HCT116 (cell line): ENCODE measurements at regions not wholly inside any gene's neighbourhood (a gene's known extent, or its start where the extent isn't known, plus 50 kb on each side); places are given as distances from the start of the nearest gene placed in this dataset.

Source experiments
- ATAC-seq: fragments of 200-7000 bp; cut with Tn5 transposase; 2 replicates; pipeline ENCODE4 v1.9.1; 2020; ENCODE audit warnings: mild to moderate bottlenecking, moderate library complexity
- BruUV-seq: library from RNA; stranded (reverse); fragments of 400-500 nt; replicated peaks from 2 replicates; lab custom pipeline; 2021; lab: Mats Ljungman, UMichigan
- CTCF ChIA-PET: fragments of 300-600 bp; sonication (Branson Sonifier 250); formaldehyde crosslinking; loops from one replicate; lab custom pipeline; 2021; ENCODE audit warnings: antibody characterized with exemption; lab: Charles Lee
- POLR2A ChIA-PET: fragments of 300-600, 350-600 bp; sonication (Branson Sonifier 250); formaldehyde crosslinking; loops from one replicate; lab custom pipeline; 2021; ENCODE audit warnings: antibody characterized with exemption; lab: Charles Lee
- RAD21 ChIA-PET, 2 experiments: fragments of 300-600 bp; sonication (Branson Sonifier 250); formaldehyde crosslinking; loops; one replicate each; lab custom pipeline; 2023; ENCODE audit warnings: low total read pairs in 2 of 2; ENCODE audit not compliant: uncharacterized antibody in 2 of 2, unreplicated experiment in 2 of 2, low non-redundant PET in 1 of 2; lab: Charles Lee
- DNase-seq: peaks from one replicate; pipeline ENCODE4 v3.0.0-alpha.2; 2010; ENCODE audit warnings: low read depth, low spot score
- H2AFZ ChIP-seq: fragments of 200-600 bp; shearing (Covaris generic), sonication (generic); 2 replicates; pipeline ENCODE4 v1.6.1; 2017; ENCODE audit warnings: low read depth, mixed run types, mixed read lengths, antibody characterized with exemption, low read length; ENCODE audit not compliant: poor library complexity, severe bottlenecking
- H3K27ac ChIP-seq: 2 replicates; pipeline ENCODE4 v1.5.1; 2012; ENCODE audit warnings: low read depth, low read length
- H3K27me3 ChIP-seq: fragments of 200-600 bp; sonication (generic); 2 replicates; pipeline ENCODE4 v1.6.1; 2016; ENCODE audit warnings: mixed run types, low read length, mixed read lengths; ENCODE audit not compliant: insufficient read depth
- H3K36me3 ChIP-seq, 2 experiments: fragments of 200-500 bp in 1 of 2; fragments of 200-600 bp in 1 of 2; sonication (Bioruptor generic) in 1 of 2; sonication (generic) in 1 of 2; 2 replicates each; pipeline versions ENCODE4 v1.5.1 to v1.6.1; 2014 to 2016; ENCODE audit warnings: low read length in 2 of 2, inconsistent platforms in 1 of 2, mixed read lengths in 1 of 2, mixed run types in 1 of 2; ENCODE audit not compliant: insufficient read depth in 2 of 2, control insufficient read depth in 1 of 2
- H3K4me1 ChIP-seq, 2 experiments: fragments of 200-600 bp in 1 of 2; sonication (generic) in 1 of 2; 2 replicates each; pipeline versions ENCODE4 v1.5.1 to v1.6.1; 2012 to 2017; ENCODE audit warnings: low read length in 2 of 2, inconsistent platforms in 1 of 2, mild to moderate bottlenecking in 1 of 2, mixed read lengths in 1 of 2, mixed run types in 1 of 2, moderate library complexity in 1 of 2; ENCODE audit not compliant: insufficient read depth in 2 of 2, control insufficient read depth in 1 of 2
- H3K4me2 ChIP-seq: fragments of 200-600 bp; sonication (generic); 2 replicates; pipeline ENCODE4 v1.6.1; 2017; ENCODE audit warnings: mixed run types, low read length, mixed read lengths
- H3K4me3 ChIP-seq, 2 experiments: fragments of 200-600 bp in 1 of 2; sonication (generic) in 1 of 2; replicated peaks in 1 of 2; 2 replicates each; pipeline ENCODE4 v1.5.1; 2011 to 2016; ENCODE audit warnings: low read length in 2 of 2, control low read depth in 1 of 2, low read depth in 1 of 2, mild to moderate bottlenecking in 1 of 2, mixed read lengths in 1 of 2, mixed run types in 1 of 2
- H3K79me2 ChIP-seq: fragments of 200-600 bp; sonication (generic); 2 replicates; pipeline ENCODE4 v1.6.1; 2017; ENCODE audit warnings: mild to moderate bottlenecking, mixed run types, low read length, moderate library complexity, mixed read lengths; ENCODE audit not compliant: insufficient read depth
- H3K9ac ChIP-seq: fragments of 200-600 bp; sonication (generic); 2 replicates; pipeline ENCODE4 v1.6.1; 2016; ENCODE audit warnings: low read length, mixed read lengths
- H3K9me2 ChIP-seq: fragments of 200-600 bp; sonication (generic), shearing (Covaris generic); 2 replicates; pipeline ENCODE4 v1.6.1; 2017; ENCODE audit warnings: mixed run types, mild to moderate bottlenecking, moderate library complexity; ENCODE audit not compliant: insufficient read depth
- H3K9me3 ChIP-seq, 2 experiments: fragments of 200-500 bp in 1 of 2; fragments of 200-600 bp in 1 of 2; sonication (Bioruptor generic) in 1 of 2; sonication (generic) in 1 of 2; 2 replicates each; pipeline ENCODE4 v1.6.1; 2014 to 2017; ENCODE audit warnings: low read length in 2 of 2, mixed read lengths in 2 of 2, inconsistent platforms in 1 of 2, low read depth in 1 of 2, mild to moderate bottlenecking in 1 of 2, mixed run types in 1 of 2, moderate library complexity in 1 of 2; ENCODE audit not compliant: control insufficient read depth in 1 of 2, insufficient read depth in 1 of 2
- H4K20me1 ChIP-seq: fragments of 200-600 bp; sonication (generic), shearing (Covaris generic); 2 replicates; pipeline ENCODE4 v1.6.1; 2017; ENCODE audit warnings: mixed run types, mild to moderate bottlenecking, moderate library complexity; ENCODE audit not compliant: insufficient read depth
- CBX3 ChIP-seq: IDR thresholded peaks from 2 replicates; pipeline ENCODE4 v1.6.1; 2012; ENCODE audit warnings: low read depth
- EGR1 ChIP-seq: IDR thresholded peaks from 2 replicates; pipeline ENCODE4 v1.6.1; 2012; ENCODE audit warnings: low read depth
- ELF1 ChIP-seq: IDR thresholded peaks from 2 replicates; pipeline ENCODE4 v1.6.1; 2012; ENCODE audit warnings: low read depth, borderline replicate concordance
- EZH2 ChIP-seq: fragments of 200-600 bp; sonication (generic); IDR thresholded peaks from 2 replicates; pipeline ENCODE4 v1.6.1; 2017; ENCODE audit warnings: antibody characterized with exemption, mixed run types
- EZH2phosphoT487 ChIP-seq: fragments of 200-600 bp; IDR thresholded peaks from 2 replicates; pipeline ENCODE4 v1.6.1; 2018; ENCODE audit warnings: antibody characterized with exemption, borderline replicate concordance
- FOSL1 ChIP-seq: IDR thresholded peaks from 2 replicates; pipeline ENCODE4 v1.6.1; 2012; ENCODE audit warnings: low read depth
- JUND ChIP-seq: IDR thresholded peaks from 2 replicates; pipeline ENCODE4 v1.6.1; 2012
- POLR2AphosphoS5 ChIP-seq: IDR thresholded peaks from 2 replicates; pipeline ENCODE4 v1.6.1; 2011; ENCODE audit warnings: mild to moderate bottlenecking, low read depth, low read length, moderate library complexity
- RAD21 ChIP-seq: IDR thresholded peaks from 2 replicates; pipeline ENCODE4 v1.6.1; 2012; ENCODE audit warnings: low read depth, mild to moderate bottlenecking
- SIN3A ChIP-seq: IDR thresholded peaks from 2 replicates; pipeline ENCODE4 v1.6.1; 2012; ENCODE audit warnings: low read depth
- SP1 ChIP-seq: IDR thresholded peaks from 2 replicates; pipeline ENCODE4 v1.6.1; 2012; ENCODE audit warnings: low read depth
- SRF ChIP-seq: IDR thresholded peaks from 2 replicates; pipeline ENCODE4 v1.6.1; 2012; ENCODE audit warnings: low read depth
- TCF7L2 ChIP-seq: IDR thresholded peaks from 2 replicates; pipeline ENCODE4 v1.7.0; 2011; ENCODE audit warnings: borderline replicate concordance, inconsistent platforms; ENCODE audit not compliant: insufficient read depth, insufficient read length; ENCODE audit errors: extremely low read depth
- YY1 ChIP-seq: IDR thresholded peaks from 2 replicates; pipeline ENCODE4 v1.6.1; 2011; ENCODE audit warnings: low read length, low read depth, moderate library complexity, mild to moderate bottlenecking; ENCODE audit not compliant: insufficient replicate concordance; ENCODE audit errors: extremely low read depth
- ZFX ChIP-seq: fragments of 450-650 bp; IDR thresholded peaks from 2 replicates; pipeline ENCODE4 v1.6.1; 2017
- ZNF274 ChIP-seq: fragments of 200-500 bp; sonication (Bioruptor generic); IDR thresholded peaks from 2 replicates; pipeline ENCODE4 v1.6.1; 2014; ENCODE audit warnings: mild to moderate bottlenecking, low read depth, low read length, inconsistent platforms
- intact Hi-C: fragments of 100-400 bp; cut with micrococcal nuclease; formaldehyde crosslinking; loops from 2 replicates; pipeline ENCODE4 v1.10.0; 2022
- TF ChIP-seq, protein P1 (sequence below): IDR thresholded peaks from 2 replicates; pipeline ENCODE4 v1.6.1; 2012
- TF ChIP-seq, protein P2 (sequence below): IDR thresholded peaks from 2 replicates; pipeline ENCODE4 v1.6.1; 2011; ENCODE audit warnings: mild to moderate bottlenecking, low read length, moderate library complexity; ENCODE audit not compliant: insufficient replicate concordance; ENCODE audit errors: extremely low read depth
- TF ChIP-seq, protein P3 (sequence below), 3 experiments: fragments of 200-600 bp in 1 of 3; sonication (generic) in 1 of 3; IDR thresholded peaks in 2 of 3; conservative IDR thresholded peaks in 1 of 3; 2 replicates each; pipeline ENCODE4 v1.5.1; 2012 to 2017; ENCODE audit warnings: low read depth in 2 of 3, low read length in 2 of 3, antibody characterized with exemption in 1 of 3, borderline replicate concordance in 1 of 3, control low read depth in 1 of 3, mild to moderate bottlenecking in 1 of 3, mixed read lengths in 1 of 3, mixed run types in 1 of 3, moderate library complexity in 1 of 3; ENCODE audit not compliant: insufficient read depth in 1 of 3
- TF ChIP-seq, protein P4 (sequence below): IDR thresholded peaks from 2 replicates; pipeline ENCODE4 v1.6.1; 2012; ENCODE audit warnings: low read depth

DNA sequence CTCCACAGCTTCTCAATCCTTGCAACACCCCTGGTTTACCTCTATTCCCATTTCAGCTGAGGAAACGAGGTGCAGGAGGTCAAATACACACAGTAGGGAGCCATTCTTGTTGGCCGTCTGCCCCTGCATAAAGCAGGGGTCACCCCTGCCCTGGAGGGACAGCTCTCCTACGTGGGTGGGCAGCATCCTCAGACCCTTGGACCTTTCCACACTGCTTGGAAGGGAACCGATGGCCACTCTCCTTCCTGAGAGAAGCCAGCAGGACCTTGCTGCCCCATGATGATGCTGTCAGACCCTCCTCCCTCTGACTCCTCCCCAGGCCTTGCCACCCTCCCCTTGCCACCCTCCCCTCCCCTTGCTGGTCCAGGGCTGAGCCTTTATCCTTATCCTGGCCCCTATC is 121.1 kb upstream of the SYT13 start:
- no peak overlapping the region for H3K9ac ChIP-seq
- no peak overlapping the region for H2AFZ ChIP-seq
- no peak overlapping the region for H3K4me2 ChIP-seq
- TF ChIP-seq TCF7L2: no peak
- TF ChIP-seq CBX3: no peak
- no peak for TF ChIP-seq YY1
- TF ChIP-seq EGR1: no peak
- TF ChIP-seq, protein P1, sequence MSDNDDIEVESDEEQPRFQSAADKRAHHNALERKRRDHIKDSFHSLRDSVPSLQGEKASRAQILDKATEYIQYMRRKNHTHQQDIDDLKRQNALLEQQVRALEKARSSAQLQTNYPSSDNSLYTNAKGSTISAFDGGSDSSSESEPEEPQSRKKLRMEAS: no peak
- no peak for TF ChIP-seq RAD21
- no peak for TF ChIP-seq POLR2AphosphoS5
- TF ChIP-seq EZH2phosphoT487: no peak
- TF ChIP-seq, protein P2, sequence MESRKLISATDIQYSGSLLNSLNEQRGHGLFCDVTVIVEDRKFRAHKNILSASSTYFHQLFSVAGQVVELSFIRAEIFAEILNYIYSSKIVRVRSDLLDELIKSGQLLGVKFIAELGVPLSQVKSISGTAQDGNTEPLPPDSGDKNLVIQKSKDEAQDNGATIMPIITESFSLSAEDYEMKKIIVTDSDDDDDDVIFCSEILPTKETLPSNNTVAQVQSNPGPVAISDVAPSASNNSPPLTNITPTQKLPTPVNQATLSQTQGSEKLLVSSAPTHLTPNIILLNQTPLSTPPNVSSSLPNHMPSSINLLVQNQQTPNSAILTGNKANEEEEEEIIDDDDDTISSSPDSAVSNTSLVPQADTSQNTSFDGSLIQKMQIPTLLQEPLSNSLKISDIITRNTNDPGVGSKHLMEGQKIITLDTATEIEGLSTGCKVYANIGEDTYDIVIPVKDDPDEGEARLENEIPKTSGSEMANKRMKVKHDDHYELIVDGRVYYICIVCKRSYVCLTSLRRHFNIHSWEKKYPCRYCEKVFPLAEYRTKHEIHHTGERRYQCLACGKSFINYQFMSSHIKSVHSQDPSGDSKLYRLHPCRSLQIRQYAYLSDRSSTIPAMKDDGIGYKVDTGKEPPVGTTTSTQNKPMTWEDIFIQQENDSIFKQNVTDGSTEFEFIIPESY: no peak
- no peak for TF ChIP-seq SIN3A
- TF ChIP-seq, protein P3, sequence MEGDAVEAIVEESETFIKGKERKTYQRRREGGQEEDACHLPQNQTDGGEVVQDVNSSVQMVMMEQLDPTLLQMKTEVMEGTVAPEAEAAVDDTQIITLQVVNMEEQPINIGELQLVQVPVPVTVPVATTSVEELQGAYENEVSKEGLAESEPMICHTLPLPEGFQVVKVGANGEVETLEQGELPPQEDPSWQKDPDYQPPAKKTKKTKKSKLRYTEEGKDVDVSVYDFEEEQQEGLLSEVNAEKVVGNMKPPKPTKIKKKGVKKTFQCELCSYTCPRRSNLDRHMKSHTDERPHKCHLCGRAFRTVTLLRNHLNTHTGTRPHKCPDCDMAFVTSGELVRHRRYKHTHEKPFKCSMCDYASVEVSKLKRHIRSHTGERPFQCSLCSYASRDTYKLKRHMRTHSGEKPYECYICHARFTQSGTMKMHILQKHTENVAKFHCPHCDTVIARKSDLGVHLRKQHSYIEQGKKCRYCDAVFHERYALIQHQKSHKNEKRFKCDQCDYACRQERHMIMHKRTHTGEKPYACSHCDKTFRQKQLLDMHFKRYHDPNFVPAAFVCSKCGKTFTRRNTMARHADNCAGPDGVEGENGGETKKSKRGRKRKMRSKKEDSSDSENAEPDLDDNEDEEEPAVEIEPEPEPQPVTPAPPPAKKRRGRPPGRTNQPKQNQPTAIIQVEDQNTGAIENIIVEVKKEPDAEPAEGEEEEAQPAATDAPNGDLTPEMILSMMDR (IDR thresholded peaks at IDR 0.05 in 2 of 3, conservative IDR thresholded peaks at IDR 0.05 in 1 of 3; ENCODE audit: borderline replicate concordance in 1 of 3, insufficient read depth in 1 of 3, low read depth in 2 of 3, low read length in 2 of 3): no peak
- TF ChIP-seq ZFX: no peak
- no peak for TF ChIP-seq ELF1
- no peak for TF ChIP-seq FOSL1
- TF ChIP-seq EZH2: no peak
- no peak for TF ChIP-seq SP1
- no peak for TF ChIP-seq ZNF274
- no peak for TF ChIP-seq SRF
- no peak for TF ChIP-seq JUND
- TF ChIP-seq, protein P4, sequence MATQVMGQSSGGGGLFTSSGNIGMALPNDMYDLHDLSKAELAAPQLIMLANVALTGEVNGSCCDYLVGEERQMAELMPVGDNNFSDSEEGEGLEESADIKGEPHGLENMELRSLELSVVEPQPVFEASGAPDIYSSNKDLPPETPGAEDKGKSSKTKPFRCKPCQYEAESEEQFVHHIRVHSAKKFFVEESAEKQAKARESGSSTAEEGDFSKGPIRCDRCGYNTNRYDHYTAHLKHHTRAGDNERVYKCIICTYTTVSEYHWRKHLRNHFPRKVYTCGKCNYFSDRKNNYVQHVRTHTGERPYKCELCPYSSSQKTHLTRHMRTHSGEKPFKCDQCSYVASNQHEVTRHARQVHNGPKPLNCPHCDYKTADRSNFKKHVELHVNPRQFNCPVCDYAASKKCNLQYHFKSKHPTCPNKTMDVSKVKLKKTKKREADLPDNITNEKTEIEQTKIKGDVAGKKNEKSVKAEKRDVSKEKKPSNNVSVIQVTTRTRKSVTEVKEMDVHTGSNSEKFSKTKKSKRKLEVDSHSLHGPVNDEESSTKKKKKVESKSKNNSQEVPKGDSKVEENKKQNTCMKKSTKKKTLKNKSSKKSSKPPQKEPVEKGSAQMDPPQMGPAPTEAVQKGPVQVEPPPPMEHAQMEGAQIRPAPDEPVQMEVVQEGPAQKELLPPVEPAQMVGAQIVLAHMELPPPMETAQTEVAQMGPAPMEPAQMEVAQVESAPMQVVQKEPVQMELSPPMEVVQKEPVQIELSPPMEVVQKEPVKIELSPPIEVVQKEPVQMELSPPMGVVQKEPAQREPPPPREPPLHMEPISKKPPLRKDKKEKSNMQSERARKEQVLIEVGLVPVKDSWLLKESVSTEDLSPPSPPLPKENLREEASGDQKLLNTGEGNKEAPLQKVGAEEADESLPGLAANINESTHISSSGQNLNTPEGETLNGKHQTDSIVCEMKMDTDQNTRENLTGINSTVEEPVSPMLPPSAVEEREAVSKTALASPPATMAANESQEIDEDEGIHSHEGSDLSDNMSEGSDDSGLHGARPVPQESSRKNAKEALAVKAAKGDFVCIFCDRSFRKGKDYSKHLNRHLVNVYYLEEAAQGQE: no peak
- TF ChIP-seq, all 23 proteins: peak for 0
- DNase-seq (no peak), ATAC-seq (no peak)
- H3K9me2 ChIP-seq: no peaks in the 10 kb centered on the region
- no peaks in the 10 kb centered on the region for H4K20me1 ChIP-seq
- intact Hi-C loops: loop anchor here (2.0 to 10.0 kb wide), 2 partner anchors 248 to 364 kb away; no protein-coding TSS in a partner anchor
- no peak overlapping the region for H3K4me3 ChIP-seq
- H3K4me1 ChIP-seq: no peaks in the 10 kb centered on the region
- ChIA-PET RAD21 (no interaction called here), POLR2A (no interaction called here), CTCF (interaction anchor here (0.7 to 2.7 kb wide), 5 partner anchors 9 to 364 kb away, joined by 3 to 13 read pairs (median 4); no protein-coding TSS in a partner anchor)
- no peaks in the 10 kb centered on the region for H3K9me3 ChIP-seq
- BruUV-seq: no TSS peak
- H3K79me2 ChIP-seq: no peaks in the 10 kb centered on the region
- peaks cover 58% of the 10 kb centered on the region for H3K27me3 ChIP-seq
- no peak overlapping the region for H3K27ac ChIP-seq
- H3K36me3 ChIP-seq: no peaks in the 10 kb centered on the region
